ENCODE measurements at regions not wholly inside any gene's neighbourhood (a gene's known extent, or its start where the extent isn't known, plus 50 kb on each side); places are given as distances from the start of the nearest gene placed in this dataset.
"Not testable (repeated sequence)": the region's sequence is repeated elsewhere in the genome, so short reads cannot be mapped to it uniquely, and the experiment has no call there.

- H3K9me3 ChIP-seq: not testable (repeated sequence)
- WGBS, 2 donors: 82 to 100% methylated on average over 1 to 18 of the region's 18 CpGs
These were observed 858.8 kb downstream of the TUBA3C start for GRCh38 chr13:18322821-18323220.

GRCh38 chr13:18319653-18320052 lies 862.0 kb downstream of the TUBA3C start:
- ATAC-seq (ENCODE audit: low FRiP score in 2 of 2); H3K27ac ChIP-seq; H3K27me3 ChIP-seq; H3K9me3 ChIP-seq; H3K4me1 ChIP-seq; H3K4me3 ChIP-seq; DNase-seq; H3K36me3 ChIP-seq: not testable (repeated sequence)

More at GRCh38 chr13:18322821-18323220, 858.8 kb downstream of the TUBA3C start:
- not testable (repeated sequence) for H3K27ac ChIP-seq; H3K4me3 ChIP-seq; H3K36me3 ChIP-seq; H3K4me1 ChIP-seq; H3K27me3 ChIP-seq; ATAC-seq (ENCODE audit: low FRiP score in 2 of 2)
- peak in 1 of 2 donors; percentile 56 for DNase-seq

- WGBS, 2 donors: 62 to 70% methylated on average over 5 to 6 of the region's 6 CpGs
- not testable (repeated sequence) for ATAC-seq (ENCODE audit: low FRiP score in 2 of 2); H3K27ac ChIP-seq; H3K4me1 ChIP-seq; DNase-seq; H3K4me3 ChIP-seq; H3K36me3 ChIP-seq; H3K27me3 ChIP-seq
- peaks cover 0 to 16% (median 0%) of the 10 kb centered on the region in 4 donors for H3K9me3 ChIP-seq
These were observed 878.3 kb downstream of the TUBA3C start for GRCh38 chr13:18303240-18303813.

- not testable (repeated sequence) for DNase-seq; H3K36me3 ChIP-seq; H3K27ac ChIP-seq; H3K4me3 ChIP-seq; ATAC-seq (ENCODE audit: low FRiP score in 2 of 2); H3K27me3 ChIP-seq; H3K4me1 ChIP-seq
- WGBS, 2 donors: 56% methylated on average over 1 of the region's 1 CpG; no CpG with 5 or more reads in 1 of the 2 donors
- H3K9me3 ChIP-seq: peaks cover 0 to 13% (median 0%) of the 10 kb centered on the region in 4 donors
These were observed 880.7 kb downstream of the TUBA3C start for GRCh38 chr13:18300968-18301367.

- WGBS, 2 donors: 78 to 86% methylated on average over 10 to 48 of the region's 48 CpGs
- H3K27me3 ChIP-seq; ATAC-seq (ENCODE audit: low FRiP score in 2 of 2); H3K36me3 ChIP-seq; H3K27ac ChIP-seq; H3K4me3 ChIP-seq; H3K4me1 ChIP-seq; H3K9me3 ChIP-seq: not testable (repeated sequence)
- DNase-seq: peak in 1 of 2 donors; percentile 68
These were observed 884.3 kb downstream of the TUBA3C start for GRCh38 chr13:18297359-18297758.

GRCh38 chr13:18296617-18297016 lies 885.0 kb downstream of the TUBA3C start:
- ATAC-seq (ENCODE audit: low FRiP score in 2 of 2): not testable (repeated sequence)
- WGBS, 2 donors: 79 to 80% methylated on average over 3 to 6 of the region's 7 CpGs

GRCh38 chr13:18294311-18294710 lies 887.3 kb downstream of the TUBA3C start:
- not testable (repeated sequence) for H3K36me3 ChIP-seq, H3K27ac ChIP-seq, H3K27me3 ChIP-seq, H3K4me3 ChIP-seq, H3K4me1 ChIP-seq, H3K9me3 ChIP-seq
- ATAC-seq (ENCODE audit: low FRiP score in 2 of 2) (peak in 1 of 2 donors; percentile 5), DNase-seq (peak in 1 of 2 donors; percentile 46)
- WGBS, 2 donors: 78% methylated on average over 11 of the region's 17 CpGs; no CpG with 5 or more reads in 1 of the 2 donors

More at GRCh38 chr13:18296617-18297016, 885.0 kb downstream of the TUBA3C start:
- not testable (repeated sequence) for H3K27me3 ChIP-seq, DNase-seq, H3K36me3 ChIP-seq, H3K4me1 ChIP-seq, H3K9me3 ChIP-seq, H3K27ac ChIP-seq, H3K4me3 ChIP-seq

GRCh38 chr13:18286848-18287247 lies 894.8 kb downstream of the TUBA3C start:
- peak in 1 of 2 donors; percentile 25 for ATAC-seq (ENCODE audit: low FRiP score in 2 of 2)
- not testable (repeated sequence) for H3K36me3 ChIP-seq, H3K4me1 ChIP-seq, H3K27ac ChIP-seq, H3K9me3 ChIP-seq, H3K27me3 ChIP-seq, H3K4me3 ChIP-seq, DNase-seq
- 29 to 46% methylated on average over 1 to 2 of the region's 2 CpGs for WGBS, 2 donors

- ATAC-seq (ENCODE audit: low FRiP score in 2 of 2); H3K4me1 ChIP-seq; H3K27ac ChIP-seq; H3K27me3 ChIP-seq; DNase-seq; H3K4me3 ChIP-seq; H3K36me3 ChIP-seq; H3K9me3 ChIP-seq: not testable (repeated sequence)
- 60 to 76% methylated on average over 1 to 4 of the region's 4 CpGs for WGBS, 2 donors
These were observed 896.0 kb downstream of the TUBA3C start for GRCh38 chr13:18285663-18286062.

GRCh38 chr13:18284040-18284439 lies 897.6 kb downstream of the TUBA3C start:
- 69 to 75% methylated on average over 1 to 4 of the region's 5 CpGs for WGBS, 2 donors
- H3K36me3 ChIP-seq; H3K9me3 ChIP-seq; ATAC-seq (ENCODE audit: low FRiP score in 2 of 2); H3K27ac ChIP-seq; H3K27me3 ChIP-seq; H3K4me3 ChIP-seq; DNase-seq; H3K4me1 ChIP-seq: not testable (repeated sequence)

- not testable (repeated sequence) for H3K27me3 ChIP-seq; ATAC-seq (ENCODE audit: low FRiP score in 2 of 2); H3K9me3 ChIP-seq; H3K27ac ChIP-seq; DNase-seq; H3K4me3 ChIP-seq; H3K36me3 ChIP-seq; H3K4me1 ChIP-seq
- WGBS, 2 donors: 0 to 11% methylated on average over 1 of the region's 6 CpGs
These were observed 899.6 kb downstream of the TUBA3C start for GRCh38 chr13:18281829-18282597.

GRCh38 chr13:18280904-18281828 lies 900.5 kb downstream of the TUBA3C start:
- not testable (repeated sequence) for H3K27me3 ChIP-seq; H3K4me1 ChIP-seq; H3K36me3 ChIP-seq; H3K4me3 ChIP-seq; ATAC-seq (ENCODE audit: low FRiP score in 2 of 2); H3K9me3 ChIP-seq; H3K27ac ChIP-seq; DNase-seq
- 45 to 73% methylated on average over 3 to 7 of the region's 11 CpGs for WGBS, 2 donors
